OCI-LY7 (cell line): ENCODE measurements at regions not wholly inside any gene's neighbourhood (a gene's known extent, or its start where the extent isn't known, plus 50 kb on each side); places are given as distances from the start of the nearest gene placed in this dataset.

Experiments
- BruUV-seq: library from RNA; stranded (reverse); fragments of 400-500 nt; replicated peaks from 2 replicates; lab custom pipeline; 2021; lab: Mats Ljungman, UMichigan
- CTCF ChIA-PET: fragments of 300-600 bp; sonication (Branson Sonifier 250); formaldehyde crosslinking; loops from one replicate; lab custom pipeline; 2022; ENCODE audit warnings: antibody characterized with exemption; ENCODE audit not compliant: unreplicated experiment; lab: Charles Lee
- POLR2A ChIA-PET: fragments of 300-600 bp; sonication (Branson Sonifier 250); formaldehyde crosslinking; loops from one replicate; lab custom pipeline; 2022; ENCODE audit warnings: antibody characterized with exemption; lab: Charles Lee
- DNase-seq: peaks from one replicate; pipeline ENCODE4 v3.0.0-alpha.2; 2015; ENCODE audit warnings: low spot score
- H2AFZ ChIP-seq: fragments of 200-600 bp; sonication (generic), shearing (Covaris generic); 2 replicates; pipeline ENCODE4 v1.6.1; 2014; ENCODE audit warnings: mild to moderate bottlenecking, antibody characterized with exemption, low read length, moderate library complexity
- H3K27ac ChIP-seq: fragments of 200-600 bp; sonication (generic); 2 replicates; pipeline ENCODE4 v1.5.1; 2014; ENCODE audit warnings: mixed run types, low read depth, mild to moderate bottlenecking, moderate library complexity, low read length, inconsistent platforms; ENCODE audit not compliant: poor library complexity, severe bottlenecking
- H3K36me3 ChIP-seq: fragments of 200-600 bp; sonication (generic); 2 replicates; pipeline ENCODE4 v1.6.1; 2014; ENCODE audit warnings: mild to moderate bottlenecking, antibody characterized with exemption, low read length, moderate library complexity, mixed read lengths; ENCODE audit not compliant: insufficient read depth
- H3K4me1 ChIP-seq: fragments of 200-600 bp; sonication (generic); 2 replicates; pipeline ENCODE4 v1.5.1; 2014; ENCODE audit warnings: mild to moderate bottlenecking, low read length; ENCODE audit not compliant: insufficient read depth, poor library complexity, severe bottlenecking
- H3K4me2 ChIP-seq: fragments of 200-600 bp; sonication (generic); 2 replicates; pipeline ENCODE4 v1.6.1; 2014; ENCODE audit warnings: mild to moderate bottlenecking, low read length
- H3K4me3 ChIP-seq: fragments of 200-600 bp; sonication (generic); 2 replicates; pipeline ENCODE4 v1.5.1; 2014; ENCODE audit warnings: mild to moderate bottlenecking, low read depth, low read length; ENCODE audit not compliant: poor library complexity, severe bottlenecking
- H3K79me2 ChIP-seq: fragments of 200-600 bp; sonication (generic); 2 replicates; pipeline ENCODE4 v1.6.1; 2016; ENCODE audit warnings: low read depth, mild to moderate bottlenecking, low read length, moderate library complexity, mixed read lengths; ENCODE audit not compliant: insufficient read depth
- H3K9me2 ChIP-seq: fragments of 200-600 bp; sonication (generic); 2 replicates; pipeline ENCODE4 v1.6.1; 2016; ENCODE audit warnings: mild to moderate bottlenecking, low read length, mixed read lengths; ENCODE audit not compliant: insufficient read depth
- H3K9me3 ChIP-seq: fragments of 200-600 bp; sonication (generic); 2 replicates; pipeline ENCODE4 v1.6.1; 2014; ENCODE audit warnings: mild to moderate bottlenecking, mixed run types, low read length, mixed read lengths
- H4K20me1 ChIP-seq: fragments of 200-600 bp; sonication (generic); 2 replicates; pipeline ENCODE4 v1.6.1; 2014; ENCODE audit warnings: mild to moderate bottlenecking, antibody characterized with exemption, low read length, moderate library complexity, mixed read lengths; ENCODE audit not compliant: insufficient read depth
- EZH2phosphoT487 ChIP-seq: fragments of 200-600 bp; sonication (generic); IDR thresholded peaks from 2 replicates; pipeline ENCODE4 v1.6.1; 2018; ENCODE audit warnings: low read depth, borderline replicate concordance, mild to moderate bottlenecking, mixed run types, antibody characterized with exemption, low read length, moderate library complexity, mixed read lengths
- intact Hi-C: fragments of 100-400 bp; cut with micrococcal nuclease; formaldehyde crosslinking; loops from one replicate; pipeline ENCODE4 v1.10.0; 2022; ENCODE audit not compliant: unreplicated experiment
- TF ChIP-seq, protein P1 (sequence below): fragments of 200-600 bp; sonication (generic); conservative IDR thresholded peaks from 2 replicates; pipeline ENCODE4 v1.5.1; 2014; ENCODE audit warnings: mild to moderate bottlenecking, antibody characterized with exemption, low read length, moderate library complexity, mixed read lengths

DNA sequence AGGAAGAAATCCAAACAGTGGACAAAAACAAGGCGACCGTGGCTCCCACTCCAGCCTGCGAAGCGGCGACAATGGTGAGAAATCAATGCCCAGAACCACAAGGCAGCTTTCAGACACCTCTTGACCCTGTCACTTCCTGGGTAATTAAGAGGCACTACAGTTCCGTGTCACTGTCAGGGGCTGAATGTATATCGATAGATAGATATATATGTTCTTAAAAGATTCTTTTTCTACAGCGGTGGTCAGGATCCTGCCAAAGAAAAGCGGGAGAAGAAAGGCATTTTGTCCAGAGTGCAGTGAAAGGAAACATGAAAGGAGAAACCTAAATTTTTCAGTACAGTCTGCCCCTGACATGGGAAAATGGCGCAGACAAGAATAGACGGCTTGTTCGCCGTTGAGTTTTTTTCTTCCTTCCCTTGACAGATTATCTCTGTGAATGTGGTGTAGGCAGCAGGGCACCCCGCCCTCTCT lies 56.2 kb upstream of the HES1 start:
- Histone ChIP-seq H3K36me3 (no peaks in the 10 kb centered on the region), H3K9me2 (no peaks in the 10 kb centered on the region), H3K4me1 (peaks cover 50% of the 10 kb centered on the region), H3K9me3 (no peaks in the 10 kb centered on the region), H3K4me3 (no peak overlapping the region), H3K27ac (no peak overlapping the region), H3K4me2 (no peak overlapping the region), H2AFZ (no peak overlapping the region), H3K79me2 (no peaks in the 10 kb centered on the region), H4K20me1 (no peaks in the 10 kb centered on the region)
- intact Hi-C loops, result no loop called here
- BruUV-seq, result no TSS peak
- DNase-seq, result no peak
- TF ChIP-seq, protein P1, sequence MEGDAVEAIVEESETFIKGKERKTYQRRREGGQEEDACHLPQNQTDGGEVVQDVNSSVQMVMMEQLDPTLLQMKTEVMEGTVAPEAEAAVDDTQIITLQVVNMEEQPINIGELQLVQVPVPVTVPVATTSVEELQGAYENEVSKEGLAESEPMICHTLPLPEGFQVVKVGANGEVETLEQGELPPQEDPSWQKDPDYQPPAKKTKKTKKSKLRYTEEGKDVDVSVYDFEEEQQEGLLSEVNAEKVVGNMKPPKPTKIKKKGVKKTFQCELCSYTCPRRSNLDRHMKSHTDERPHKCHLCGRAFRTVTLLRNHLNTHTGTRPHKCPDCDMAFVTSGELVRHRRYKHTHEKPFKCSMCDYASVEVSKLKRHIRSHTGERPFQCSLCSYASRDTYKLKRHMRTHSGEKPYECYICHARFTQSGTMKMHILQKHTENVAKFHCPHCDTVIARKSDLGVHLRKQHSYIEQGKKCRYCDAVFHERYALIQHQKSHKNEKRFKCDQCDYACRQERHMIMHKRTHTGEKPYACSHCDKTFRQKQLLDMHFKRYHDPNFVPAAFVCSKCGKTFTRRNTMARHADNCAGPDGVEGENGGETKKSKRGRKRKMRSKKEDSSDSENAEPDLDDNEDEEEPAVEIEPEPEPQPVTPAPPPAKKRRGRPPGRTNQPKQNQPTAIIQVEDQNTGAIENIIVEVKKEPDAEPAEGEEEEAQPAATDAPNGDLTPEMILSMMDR, result no peak
- TF ChIP-seq EZH2phosphoT487, result no peak
- ChIA-PET POLR2A (no interaction called here), CTCF (no interaction called here)

DNA sequence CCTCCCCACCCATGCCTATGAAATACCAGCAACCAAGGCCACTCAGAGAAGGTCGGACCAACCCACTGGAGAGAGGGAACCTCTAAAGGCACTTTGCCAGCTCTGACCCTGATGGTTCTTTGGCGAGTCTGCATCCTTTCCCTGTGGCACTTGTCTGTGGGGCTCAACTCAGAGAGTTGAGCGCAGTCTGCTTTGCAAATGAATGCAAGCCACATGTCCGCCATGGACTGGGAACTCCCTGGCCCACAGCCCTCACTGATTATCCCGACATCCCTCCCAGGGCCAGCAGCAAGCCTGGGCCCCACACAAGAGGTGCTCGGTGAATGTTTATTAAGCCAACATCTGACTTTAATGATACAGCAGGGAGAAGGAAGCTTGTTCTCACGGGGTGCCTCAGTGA lies 55.5 kb upstream of the HES1 start:
- intact Hi-C loops, result no loop called here
- DNase-seq, result no peak
- Histone ChIP-seq H3K9me3 (no peaks in the 10 kb centered on the region), H3K27ac (no peak overlapping the region), H3K79me2 (no peaks in the 10 kb centered on the region), H3K4me3 (no peak overlapping the region), H2AFZ (no peak overlapping the region), H3K4me2 (no peak overlapping the region), H4K20me1 (no peaks in the 10 kb centered on the region), H3K9me2 (no peaks in the 10 kb centered on the region), H3K4me1 (peaks cover 50% of the 10 kb centered on the region), H3K36me3 (no peaks in the 10 kb centered on the region)
- TF ChIP-seq, protein P1, result no peak
- TF ChIP-seq EZH2phosphoT487, result no peak
- POLR2A ChIA-PET, result interaction anchor here (6.4 kb wide), 1 partner anchor 21 kb away, joined by 141 read pairs; no protein-coding TSS in a partner anchor
- CTCF ChIA-PET, result no interaction called here
- BruUV-seq, result no TSS peak

- H3K9me2 ChIP-seq, result no peaks in the 10 kb centered on the region
- no peak for DNase-seq
- H3K4me3 ChIP-seq, result no peak overlapping the region
- intact Hi-C loops, result no loop called here
- H3K36me3 ChIP-seq, result no peaks in the 10 kb centered on the region
- H3K4me1 ChIP-seq, result peaks cover 49% of the 10 kb centered on the region
- CTCF ChIA-PET, result interaction anchor here (2.9 kb wide), 1 partner anchor 20 kb away, joined by 16 read pairs; no protein-coding TSS in a partner anchor
- no peaks in the 10 kb centered on the region for H4K20me1 ChIP-seq
- TF ChIP-seq EZH2phosphoT487, result no peak
- TF ChIP-seq, protein P1, result no peak
- H2AFZ ChIP-seq, result no peak overlapping the region
- H3K79me2 ChIP-seq, result no peaks in the 10 kb centered on the region
- no TSS peak for BruUV-seq
- no peaks in the 10 kb centered on the region for H3K9me3 ChIP-seq
- H3K4me2 ChIP-seq, result no peak overlapping the region
- no peak overlapping the region for H3K27ac ChIP-seq
- POLR2A ChIA-PET, result interaction anchor here (0.6 to 6.4 kb wide), 6 partner anchors 9 to 28 kb away, joined by 3 to 141 read pairs (median 5); no protein-coding TSS in a partner anchor
These were observed 54.8 kb upstream of the HES1 start for GRCh38 chr3:194080913-194081800.
